ENCODE measurements at regions not wholly inside any gene's neighbourhood (a gene's known extent, or its start where the extent isn't known, plus 50 kb on each side); places are given as distances from the start of the nearest gene placed in this dataset.

DNA sequence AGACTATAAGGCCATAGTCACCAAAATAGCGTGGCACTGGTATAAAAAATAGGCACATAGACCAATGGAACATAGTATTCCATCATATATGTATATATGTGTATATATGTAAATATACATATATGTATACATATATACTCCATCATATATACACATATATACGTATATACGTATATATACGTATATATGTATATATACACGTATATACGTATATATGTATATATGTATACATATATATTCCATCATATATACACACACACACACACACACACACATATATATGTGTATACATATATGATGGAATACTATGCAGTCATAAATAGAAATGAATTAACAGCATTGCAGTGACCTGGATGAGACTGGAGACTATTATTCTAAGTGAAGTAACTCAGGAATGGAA, 204.6 kb downstream of the LTN1 start:
- no peaks in the 10 kb centered on the region for H3K9me3 ChIP-seq
- H3K4me1 ChIP-seq = no peaks in the 10 kb centered on the region
- H3K27me3 ChIP-seq = no peaks in the 10 kb centered on the region
- no peak for DNase-seq (ENCODE audit: low spot score in 2 of 2)
- no peak overlapping the region for H3K27ac ChIP-seq
- WGBS = 78% methylated on average over 6 of the region's 6 CpGs
- no peaks in the 10 kb centered on the region for H3K36me3 ChIP-seq
- no peak overlapping the region for H3K4me3 ChIP-seq
- TF ChIP-seq POLR2AphosphoS5 (IDR thresholded peaks at IDR 0.05) (no peak), POLR2A (IDR thresholded peaks at IDR 0.05) (no peak), EP300 (IDR thresholded peaks at IDR 0.05) (no peak)
- TF ChIP-seq, protein P1, sequence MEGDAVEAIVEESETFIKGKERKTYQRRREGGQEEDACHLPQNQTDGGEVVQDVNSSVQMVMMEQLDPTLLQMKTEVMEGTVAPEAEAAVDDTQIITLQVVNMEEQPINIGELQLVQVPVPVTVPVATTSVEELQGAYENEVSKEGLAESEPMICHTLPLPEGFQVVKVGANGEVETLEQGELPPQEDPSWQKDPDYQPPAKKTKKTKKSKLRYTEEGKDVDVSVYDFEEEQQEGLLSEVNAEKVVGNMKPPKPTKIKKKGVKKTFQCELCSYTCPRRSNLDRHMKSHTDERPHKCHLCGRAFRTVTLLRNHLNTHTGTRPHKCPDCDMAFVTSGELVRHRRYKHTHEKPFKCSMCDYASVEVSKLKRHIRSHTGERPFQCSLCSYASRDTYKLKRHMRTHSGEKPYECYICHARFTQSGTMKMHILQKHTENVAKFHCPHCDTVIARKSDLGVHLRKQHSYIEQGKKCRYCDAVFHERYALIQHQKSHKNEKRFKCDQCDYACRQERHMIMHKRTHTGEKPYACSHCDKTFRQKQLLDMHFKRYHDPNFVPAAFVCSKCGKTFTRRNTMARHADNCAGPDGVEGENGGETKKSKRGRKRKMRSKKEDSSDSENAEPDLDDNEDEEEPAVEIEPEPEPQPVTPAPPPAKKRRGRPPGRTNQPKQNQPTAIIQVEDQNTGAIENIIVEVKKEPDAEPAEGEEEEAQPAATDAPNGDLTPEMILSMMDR (IDR thresholded peaks at IDR 0.05) = no peak

DNA sequence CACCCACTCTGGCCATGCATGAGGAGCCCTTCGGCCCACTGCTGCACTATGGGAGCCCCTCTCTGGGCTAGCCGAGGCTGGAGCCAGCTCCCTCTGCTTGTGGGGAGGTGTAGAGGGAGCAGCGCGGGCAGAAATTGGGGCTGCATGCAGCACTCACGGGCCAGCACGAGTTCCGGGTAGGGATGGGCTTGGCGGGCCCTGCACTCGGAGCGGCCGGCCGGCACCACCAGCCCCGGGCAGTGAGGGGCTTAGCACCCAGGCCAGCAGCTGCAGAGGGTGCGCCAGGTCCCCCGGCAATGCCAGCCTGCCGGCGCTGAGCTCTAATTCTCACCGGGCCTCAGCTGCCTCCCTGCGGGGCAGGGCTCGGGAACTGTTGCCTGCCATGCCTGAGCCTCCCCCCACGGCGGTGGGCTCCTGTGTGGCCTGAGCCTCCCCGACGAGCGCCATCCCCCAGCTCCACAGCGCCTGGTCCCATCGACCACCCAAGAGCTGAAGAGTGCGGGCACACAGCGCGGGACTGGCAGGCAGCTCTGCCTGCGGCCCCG, 209.0 kb downstream of the LTN1 start:
- Histone ChIP-seq H3K9me3 (no peaks in the 10 kb centered on the region), H3K27ac (no peak overlapping the region), H3K27me3 (no peaks in the 10 kb centered on the region), H3K4me1 (no peaks in the 10 kb centered on the region), H3K4me3 (no peak overlapping the region), H3K36me3 (no peaks in the 10 kb centered on the region)
- WGBS = no CpG with 5 or more reads among the region's 32 CpGs
- TF ChIP-seq, protein P1 (IDR thresholded peaks at IDR 0.05) = no peak
- TF ChIP-seq POLR2A (IDR thresholded peaks at IDR 0.05) = no peak
- no peak for TF ChIP-seq POLR2AphosphoS5 (IDR thresholded peaks at IDR 0.05)
- no peak for TF ChIP-seq EP300 (IDR thresholded peaks at IDR 0.05)
- no peak for DNase-seq (ENCODE audit: low spot score in 2 of 2)

DNA sequence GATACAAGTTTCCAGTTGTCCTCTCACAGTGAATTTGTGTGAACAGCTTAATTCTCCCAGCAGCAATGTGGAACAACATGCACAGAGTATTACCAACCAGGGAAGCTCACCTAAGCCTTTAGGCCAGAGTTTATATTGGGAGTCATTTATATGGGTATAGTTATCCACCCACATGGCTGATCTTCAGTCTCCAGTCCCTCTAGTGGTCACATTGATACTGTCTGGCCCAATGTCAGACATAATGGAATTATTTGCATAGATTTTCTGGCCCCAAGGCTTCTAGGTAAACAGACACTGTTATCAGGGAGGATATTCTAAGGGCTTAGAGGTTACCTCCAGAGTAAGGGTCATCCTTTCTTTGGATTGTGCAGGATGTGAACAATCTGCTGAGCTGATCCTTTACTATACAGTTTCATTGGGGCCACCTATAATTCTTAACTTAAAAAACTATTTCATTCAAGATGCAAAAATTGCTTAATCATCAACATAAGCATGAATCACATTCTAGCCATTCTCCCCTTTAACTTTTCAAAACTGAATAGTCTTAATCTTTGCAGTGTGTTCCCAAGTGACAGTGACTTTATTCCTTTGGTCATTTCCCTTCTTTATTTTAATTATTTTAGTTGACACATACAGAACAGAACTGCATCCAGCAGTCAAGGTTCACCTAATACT, 210.9 kb downstream of the LTN1 start:
- no peaks in the 10 kb centered on the region for H3K9me3 ChIP-seq
- no peaks in the 10 kb centered on the region for H3K27me3 ChIP-seq
- no peak overlapping the region for H3K27ac ChIP-seq
- TF ChIP-seq, protein P1 (IDR thresholded peaks at IDR 0.05) = no peak
- TF ChIP-seq POLR2A (IDR thresholded peaks at IDR 0.05) (no peak), POLR2AphosphoS5 (IDR thresholded peaks at IDR 0.05) (no peak), EP300 (IDR thresholded peaks at IDR 0.05) (no peak)
- H3K4me1 ChIP-seq = no peaks in the 10 kb centered on the region
- H3K4me3 ChIP-seq = no peak overlapping the region
- no peak for DNase-seq (ENCODE audit: low spot score in 2 of 2)
- H3K36me3 ChIP-seq = no peaks in the 10 kb centered on the region

DNA sequence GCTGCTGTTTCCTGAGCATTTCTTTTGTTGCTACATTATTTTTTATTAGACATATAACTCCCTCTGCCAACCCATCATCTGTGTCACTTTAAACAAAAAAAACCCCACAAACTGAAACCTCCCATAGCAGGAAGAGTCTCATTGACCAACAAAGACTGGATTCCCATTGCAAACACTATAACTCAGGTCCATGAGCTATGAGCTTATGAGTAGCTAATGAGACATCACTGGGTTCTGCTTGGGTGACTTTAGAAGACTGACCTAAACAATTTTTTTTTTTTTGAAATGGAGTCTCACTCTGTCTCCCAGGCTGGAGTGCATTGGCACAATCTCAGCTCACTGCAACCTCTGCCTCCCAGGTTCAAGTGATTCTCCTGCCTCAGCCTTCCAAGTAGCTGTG, 212.8 kb downstream of the LTN1 start:
- TF ChIP-seq EP300 (IDR thresholded peaks at IDR 0.05) (no peak), POLR2AphosphoS5 (IDR thresholded peaks at IDR 0.05) (no peak), POLR2A (IDR thresholded peaks at IDR 0.05) (no peak)
- TF ChIP-seq, protein P1 (IDR thresholded peaks at IDR 0.05) = no peak
- Histone ChIP-seq H3K4me1 (no peaks in the 10 kb centered on the region), H3K9me3 (no peaks in the 10 kb centered on the region), H3K4me3 (no peak overlapping the region), H3K27me3 (no peaks in the 10 kb centered on the region), H3K27ac (no peak overlapping the region), H3K36me3 (no peaks in the 10 kb centered on the region)
- DNase-seq (ENCODE audit: low spot score in 2 of 2) = no peak

DNA sequence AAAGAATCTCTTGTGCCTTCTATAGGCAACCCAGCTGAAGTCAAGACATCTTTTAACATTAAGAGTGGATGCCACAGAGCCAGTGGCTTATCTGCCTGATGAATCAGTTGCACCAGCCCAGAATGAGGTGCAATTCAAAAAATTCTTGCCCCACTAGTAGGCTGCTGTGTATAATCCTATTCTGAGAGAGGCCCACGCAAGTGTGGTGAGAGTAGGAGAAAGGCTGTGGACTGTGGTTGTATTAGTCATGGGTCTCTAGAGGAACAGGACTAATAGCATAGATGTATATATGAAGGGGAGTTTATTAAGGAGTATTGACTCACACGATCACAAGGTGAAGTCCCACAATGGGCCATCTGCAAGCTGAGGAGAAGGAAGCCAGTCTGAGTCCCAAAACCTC, 216.4 kb downstream of the LTN1 start:
- 100% methylated on average over 2 of the region's 2 CpGs for WGBS
- Histone ChIP-seq H3K27me3 (no peaks in the 10 kb centered on the region), H3K9me3 (no peaks in the 10 kb centered on the region), H3K4me1 (peaks cover 5% of the 10 kb centered on the region), H3K4me3 (no peak overlapping the region), H3K36me3 (no peaks in the 10 kb centered on the region), H3K27ac (no peak overlapping the region)
- TF ChIP-seq, protein P1 (IDR thresholded peaks at IDR 0.05) = no peak
- TF ChIP-seq POLR2A (IDR thresholded peaks at IDR 0.05) (no peak), EP300 (IDR thresholded peaks at IDR 0.05) (no peak), POLR2AphosphoS5 (IDR thresholded peaks at IDR 0.05) (no peak)
- DNase-seq (ENCODE audit: low spot score in 2 of 2) = no peak

Measured in suprapubic skin (tissue), 4 donors.